Stimulated activated naive CD8-positive, alpha-beta T cell treated with anti-CD3 and anti-CD28 coated beads, Interleukin-15, Interleukin-2, amounts not matched to agents 100 ng/mL and 50 ng/mL, for 24 hours (primary cell): ENCODE measurements at regions not wholly inside any gene's neighbourhood (a gene's known extent, or its start where the extent isn't known, plus 50 kb on each side); places are given as distances from the start of the nearest gene placed in this dataset.

Source experiments
- H3K27ac Mint-ChIP-seq: one replicate; pipeline ENCODE4 v1.8.0; 2021; ENCODE audit warnings: mild to moderate bottlenecking, mixed read lengths
- H3K27me3 Mint-ChIP-seq: one replicate; pipeline ENCODE4 v1.8.0; 2021; ENCODE audit warnings: mixed read lengths
- H3K36me3 Mint-ChIP-seq: one replicate; pipeline ENCODE4 v1.8.0; 2021; ENCODE audit warnings: low read depth, mixed read lengths
- H3K4me1 Mint-ChIP-seq: one replicate; pipeline ENCODE4 v1.8.0; 2021; ENCODE audit warnings: low read depth, mixed read lengths
- H3K4me3 Mint-ChIP-seq: one replicate; pipeline ENCODE4 v1.8.0; 2021; ENCODE audit warnings: mild to moderate bottlenecking, mixed read lengths
- H3K9me3 Mint-ChIP-seq: one replicate; pipeline ENCODE4 v1.8.0; 2021; ENCODE audit warnings: mixed read lengths

- Mint-ChIP-seq H3K4me3 (no peak overlapping the region), H3K27ac (no peak overlapping the region), H3K27me3 (no peaks in the 10 kb centered on the region), H3K36me3 (no peaks in the 10 kb centered on the region), H3K4me1 (peaks cover 6% of the 10 kb centered on the region), H3K9me3 (no peaks in the 10 kb centered on the region)
Measured at GRCh38 chr1:182280504-182280900, 111.1 kb downstream of the GLUL start.

- Mint-ChIP-seq H3K4me3 (no peak overlapping the region), H3K27me3 (no peaks in the 10 kb centered on the region), H3K27ac (no peak overlapping the region), H3K36me3 (no peaks in the 10 kb centered on the region), H3K4me1 (peaks cover 6% of the 10 kb centered on the region), H3K9me3 (no peaks in the 10 kb centered on the region)
Measured at GRCh38 chr1:182279724-182280503, 111.7 kb downstream of the GLUL start.

- H3K36me3 Mint-ChIP-seq = no peaks in the 10 kb centered on the region
- H3K4me3 Mint-ChIP-seq = no peak overlapping the region
- H3K4me1 Mint-ChIP-seq = peaks cover 4% of the 10 kb centered on the region
- H3K27ac Mint-ChIP-seq = no peak overlapping the region
- H3K9me3 Mint-ChIP-seq = no peaks in the 10 kb centered on the region
- H3K27me3 Mint-ChIP-seq = no peaks in the 10 kb centered on the region
Measured at GRCh38 chr1:182279302-182279701, 112.3 kb downstream of the GLUL start.

GRCh38 chr1:182278144-182279054 lies 113.2 kb downstream of the GLUL start:
- Mint-ChIP-seq H3K9me3 (no peaks in the 10 kb centered on the region), H3K4me3 (no peak overlapping the region), H3K27me3 (no peaks in the 10 kb centered on the region), H3K27ac (no peak overlapping the region), H3K36me3 (no peaks in the 10 kb centered on the region), H3K4me1 (no peaks in the 10 kb centered on the region)

GRCh38 chr1:182275271-182275670 lies 116.3 kb downstream of the GLUL start:
- Mint-ChIP-seq H3K27ac (no peak overlapping the region), H3K4me1 (no peaks in the 10 kb centered on the region), H3K27me3 (no peaks in the 10 kb centered on the region), H3K36me3 (no peaks in the 10 kb centered on the region), H3K4me3 (no peak overlapping the region), H3K9me3 (no peaks in the 10 kb centered on the region)

GRCh38 chr1:182274618-182275017 lies 117.0 kb downstream of the GLUL start:
- Mint-ChIP-seq H3K4me1 (no peaks in the 10 kb centered on the region), H3K4me3 (no peak overlapping the region), H3K9me3 (no peaks in the 10 kb centered on the region), H3K27ac (no peak overlapping the region), H3K27me3 (no peaks in the 10 kb centered on the region), H3K36me3 (no peaks in the 10 kb centered on the region)

- Mint-ChIP-seq H3K9me3 (no peaks in the 10 kb centered on the region), H3K4me3 (no peak overlapping the region), H3K27ac (no peak overlapping the region), H3K36me3 (no peaks in the 10 kb centered on the region), H3K4me1 (no peaks in the 10 kb centered on the region), H3K27me3 (no peaks in the 10 kb centered on the region)
Measured at GRCh38 chr1:182270731-182271130, 120.9 kb downstream of the GLUL start.

- H3K27ac Mint-ChIP-seq = no peak overlapping the region
- no peaks in the 10 kb centered on the region for H3K27me3 Mint-ChIP-seq
- no peaks in the 10 kb centered on the region for H3K4me1 Mint-ChIP-seq
- H3K36me3 Mint-ChIP-seq = no peaks in the 10 kb centered on the region
- H3K9me3 Mint-ChIP-seq = no peaks in the 10 kb centered on the region
- no peak overlapping the region for H3K4me3 Mint-ChIP-seq
Measured at GRCh38 chr1:182269097-182269496, 122.5 kb downstream of the GLUL start.

GRCh38 chr1:182268669-182269068 lies 122.9 kb downstream of the GLUL start:
- H3K36me3 Mint-ChIP-seq = no peaks in the 10 kb centered on the region
- H3K9me3 Mint-ChIP-seq = no peaks in the 10 kb centered on the region
- H3K27ac Mint-ChIP-seq = no peak overlapping the region
- H3K4me1 Mint-ChIP-seq = no peaks in the 10 kb centered on the region
- H3K4me3 Mint-ChIP-seq = no peak overlapping the region
- no peaks in the 10 kb centered on the region for H3K27me3 Mint-ChIP-seq

GRCh38 chr1:182264185-182264584 lies 127.4 kb downstream of the GLUL start:
- Mint-ChIP-seq H3K27ac (no peak overlapping the region), H3K36me3 (no peaks in the 10 kb centered on the region), H3K4me1 (peaks cover 26% of the 10 kb centered on the region), H3K4me3 (no peak overlapping the region), H3K27me3 (no peaks in the 10 kb centered on the region), H3K9me3 (no peaks in the 10 kb centered on the region)

GRCh38 chr1:182263706-182264105 lies 127.9 kb downstream of the GLUL start:
- Mint-ChIP-seq H3K27me3 (no peaks in the 10 kb centered on the region), H3K4me1 (peaks cover 29% of the 10 kb centered on the region), H3K9me3 (no peaks in the 10 kb centered on the region)

GRCh38 chr1:182262425-182262824 lies 129.2 kb downstream of the GLUL start:
- H3K36me3 Mint-ChIP-seq = no peaks in the 10 kb centered on the region
- peaks cover 29% of the 10 kb centered on the region for H3K4me1 Mint-ChIP-seq
- H3K27ac Mint-ChIP-seq = no peak overlapping the region
- no peaks in the 10 kb centered on the region for H3K9me3 Mint-ChIP-seq
- no peak overlapping the region for H3K4me3 Mint-ChIP-seq
- no peaks in the 10 kb centered on the region for H3K27me3 Mint-ChIP-seq

More at GRCh38 chr1:182263706-182264105, 127.9 kb downstream of the GLUL start:
- Mint-ChIP-seq H3K27ac (no peak overlapping the region), H3K36me3 (no peaks in the 10 kb centered on the region), H3K4me3 (no peak overlapping the region)

GRCh38 chr1:182261655-182262054 lies 129.9 kb downstream of the GLUL start:
- H3K4me3 Mint-ChIP-seq = no peak overlapping the region
- H3K9me3 Mint-ChIP-seq = no peaks in the 10 kb centered on the region
- H3K27me3 Mint-ChIP-seq = no peaks in the 10 kb centered on the region
- H3K36me3 Mint-ChIP-seq = no peaks in the 10 kb centered on the region
- no peak overlapping the region for H3K27ac Mint-ChIP-seq
- peaks cover 29% of the 10 kb centered on the region for H3K4me1 Mint-ChIP-seq

- H3K27me3 Mint-ChIP-seq = no peaks in the 10 kb centered on the region
- H3K4me1 Mint-ChIP-seq = peaks cover 29% of the 10 kb centered on the region
- H3K9me3 Mint-ChIP-seq = no peaks in the 10 kb centered on the region
- H3K27ac Mint-ChIP-seq = no peak overlapping the region
- no peaks in the 10 kb centered on the region for H3K36me3 Mint-ChIP-seq
- no peak overlapping the region for H3K4me3 Mint-ChIP-seq
Measured at GRCh38 chr1:182260516-182260915, 131.1 kb downstream of the GLUL start.

GRCh38 chr1:182259968-182260367 lies 131.6 kb downstream of the GLUL start:
- no peaks in the 10 kb centered on the region for H3K27me3 Mint-ChIP-seq

More at GRCh38 chr1:182259968-182260367, 131.6 kb downstream of the GLUL start:
- Mint-ChIP-seq H3K36me3 (no peaks in the 10 kb centered on the region), H3K4me3 (peak overlapping the region; percentile 23), H3K9me3 (no peaks in the 10 kb centered on the region), H3K27ac (peak overlapping the region; percentile 90), H3K4me1 (peaks cover 29% of the 10 kb centered on the region)
